ENCODE measurements at regions not wholly inside any gene's neighbourhood (a gene's known extent, or its start where the extent isn't known, plus 50 kb on each side); places are given as distances from the start of the nearest gene placed in this dataset.

DNA sequence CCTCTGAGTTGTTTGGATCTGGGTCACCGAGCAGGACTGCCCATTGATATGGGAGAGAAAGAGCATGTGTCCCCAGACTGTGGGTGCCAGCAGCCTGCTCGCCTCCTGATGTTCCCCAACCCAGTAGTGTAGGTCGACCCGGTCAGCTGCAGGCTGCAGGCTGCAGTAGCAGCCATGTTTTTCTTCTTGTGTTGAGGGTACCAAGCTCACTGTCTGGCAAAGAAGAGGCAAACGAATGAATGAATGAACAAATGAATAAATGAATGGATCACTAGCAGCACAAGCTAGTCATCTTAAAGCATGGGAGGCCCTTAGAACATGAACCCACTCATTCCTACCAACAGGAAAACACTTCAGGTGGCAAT is 293.2 kb downstream of the SOX9 start:
- no peak for DNase-seq

DNA sequence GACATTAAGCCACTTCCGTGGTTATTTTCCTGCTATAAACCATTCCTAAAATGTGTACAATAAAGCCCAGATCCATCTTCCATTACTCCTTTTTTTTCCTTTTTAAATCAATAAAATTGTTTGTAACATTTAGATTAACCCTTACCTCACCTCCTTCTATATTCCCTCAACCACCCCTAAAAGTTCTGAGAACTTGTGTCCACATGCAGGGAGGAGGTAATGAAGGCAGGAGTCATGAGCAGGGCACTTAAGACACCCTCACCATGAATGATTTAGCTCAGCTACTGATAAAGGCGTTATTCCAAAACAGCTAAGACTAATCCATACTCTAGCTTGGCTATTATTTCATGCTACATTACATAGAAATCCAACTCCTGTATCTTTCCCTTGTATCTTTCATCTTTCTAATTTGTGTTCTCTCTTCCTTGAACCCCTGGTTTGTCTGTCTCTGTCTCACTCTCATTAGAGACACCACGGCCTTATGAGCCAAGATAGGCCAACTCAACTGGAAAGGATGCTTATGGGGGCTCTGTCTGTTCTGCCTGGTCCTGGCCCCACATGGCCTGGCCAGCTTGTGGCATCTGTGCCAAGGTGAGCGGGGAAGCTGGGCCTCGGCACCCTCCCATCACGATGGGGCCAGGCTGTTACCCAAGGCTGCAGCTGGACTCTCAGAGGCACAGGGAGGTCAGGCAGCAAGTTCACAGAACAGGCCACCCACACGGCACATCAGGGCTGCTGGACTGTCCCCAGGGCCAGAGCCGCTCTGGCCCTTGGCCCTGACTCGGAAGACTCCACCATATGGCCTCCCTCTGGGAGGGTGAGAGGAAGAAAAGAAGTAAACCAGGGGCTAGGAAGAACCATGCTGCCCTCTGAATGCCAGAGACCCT is 294.4 kb downstream of the SOX9 start:
- no peak for DNase-seq

GRCh38 chr17:72416054-72416675 is 295.3 kb downstream of the SOX9 start:
- no peak for DNase-seq

DNA sequence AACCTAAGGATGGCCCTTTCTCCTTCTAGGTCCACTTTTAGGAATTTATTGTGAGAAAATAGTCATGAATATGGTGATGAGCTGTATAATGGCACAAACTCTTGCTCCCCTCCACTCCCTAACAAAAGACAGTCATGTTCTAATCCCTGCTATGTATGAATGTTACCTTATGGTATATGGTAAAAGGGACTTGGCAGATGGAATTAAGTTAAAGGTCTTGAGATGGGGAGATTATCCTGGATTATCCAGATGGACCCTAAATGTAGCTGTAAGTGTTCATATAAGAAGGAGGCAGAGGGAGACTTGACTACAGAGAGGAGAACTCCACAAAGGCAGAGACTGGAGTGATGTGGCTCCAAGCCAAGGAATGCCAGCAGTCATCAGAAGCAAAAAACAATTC is 296.1 kb downstream of the SOX9 start:
- no peak for DNase-seq

- DNase-seq = no peak
These were observed 296.8 kb downstream of the SOX9 start for GRCh38 chr17:72417627-72418026.

DNA sequence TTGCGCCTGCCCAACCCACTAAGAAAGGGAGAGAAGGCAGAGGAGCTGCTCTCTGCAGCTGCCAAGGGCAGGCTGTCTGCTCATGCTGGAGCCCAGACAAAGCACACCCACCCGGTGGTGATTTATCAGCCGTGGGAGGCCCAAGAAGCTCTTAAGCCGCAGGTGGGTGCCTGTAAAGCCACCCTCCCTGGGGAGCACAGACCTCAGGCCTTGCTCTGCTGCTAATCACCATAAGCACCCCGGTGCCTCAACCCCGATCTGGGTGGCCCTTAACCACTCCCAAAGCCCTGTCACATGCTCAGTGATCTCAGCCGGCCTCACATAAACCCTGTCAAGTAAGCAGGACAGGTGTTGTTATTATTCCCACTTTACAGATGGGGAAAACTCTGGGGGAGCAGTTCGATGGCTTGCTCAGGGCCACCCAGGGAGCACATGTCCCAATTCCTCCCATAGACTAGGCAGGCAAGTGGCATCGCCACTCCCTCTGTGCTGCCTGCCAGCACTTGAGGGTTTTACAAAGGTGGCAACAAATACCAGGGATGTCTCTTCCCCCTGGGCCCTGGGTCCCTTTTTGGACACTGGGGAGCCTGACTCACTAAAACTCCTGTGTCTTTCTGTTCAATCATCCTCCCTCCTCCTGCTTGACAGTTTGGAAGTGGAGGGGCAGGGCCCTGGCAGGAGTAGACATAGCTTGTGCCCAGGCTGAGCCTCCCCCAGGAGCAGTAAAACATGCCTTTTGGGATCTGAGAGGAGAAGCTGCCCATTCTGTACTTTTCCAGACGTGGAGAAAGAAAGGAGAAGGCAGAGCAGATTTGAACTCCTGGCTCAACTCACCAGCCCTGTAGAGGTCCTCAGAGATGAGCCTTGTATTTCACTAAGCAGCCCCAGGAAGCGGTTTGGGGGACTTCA is 299.3 kb downstream of the SOX9 start:
- no peak for DNase-seq

DNA sequence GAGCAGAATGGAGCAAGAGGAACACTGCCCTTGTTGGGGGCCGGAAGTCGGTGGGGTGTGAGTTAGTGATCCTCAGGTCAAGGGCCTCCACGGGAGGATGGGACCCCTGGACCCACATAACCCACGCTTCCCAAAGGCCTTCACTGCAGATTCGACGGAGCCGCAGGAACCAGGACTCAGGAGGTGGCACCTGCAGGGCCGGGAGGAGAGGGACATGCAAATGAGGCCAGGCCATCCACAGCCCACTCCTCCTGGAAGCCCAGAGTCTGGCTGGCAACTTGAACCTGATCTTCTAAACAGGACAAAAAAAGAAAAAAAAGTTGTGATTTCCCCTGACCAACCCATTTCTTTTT is 299.9 kb downstream of the SOX9 start:
- DNase-seq = no peak

DNA sequence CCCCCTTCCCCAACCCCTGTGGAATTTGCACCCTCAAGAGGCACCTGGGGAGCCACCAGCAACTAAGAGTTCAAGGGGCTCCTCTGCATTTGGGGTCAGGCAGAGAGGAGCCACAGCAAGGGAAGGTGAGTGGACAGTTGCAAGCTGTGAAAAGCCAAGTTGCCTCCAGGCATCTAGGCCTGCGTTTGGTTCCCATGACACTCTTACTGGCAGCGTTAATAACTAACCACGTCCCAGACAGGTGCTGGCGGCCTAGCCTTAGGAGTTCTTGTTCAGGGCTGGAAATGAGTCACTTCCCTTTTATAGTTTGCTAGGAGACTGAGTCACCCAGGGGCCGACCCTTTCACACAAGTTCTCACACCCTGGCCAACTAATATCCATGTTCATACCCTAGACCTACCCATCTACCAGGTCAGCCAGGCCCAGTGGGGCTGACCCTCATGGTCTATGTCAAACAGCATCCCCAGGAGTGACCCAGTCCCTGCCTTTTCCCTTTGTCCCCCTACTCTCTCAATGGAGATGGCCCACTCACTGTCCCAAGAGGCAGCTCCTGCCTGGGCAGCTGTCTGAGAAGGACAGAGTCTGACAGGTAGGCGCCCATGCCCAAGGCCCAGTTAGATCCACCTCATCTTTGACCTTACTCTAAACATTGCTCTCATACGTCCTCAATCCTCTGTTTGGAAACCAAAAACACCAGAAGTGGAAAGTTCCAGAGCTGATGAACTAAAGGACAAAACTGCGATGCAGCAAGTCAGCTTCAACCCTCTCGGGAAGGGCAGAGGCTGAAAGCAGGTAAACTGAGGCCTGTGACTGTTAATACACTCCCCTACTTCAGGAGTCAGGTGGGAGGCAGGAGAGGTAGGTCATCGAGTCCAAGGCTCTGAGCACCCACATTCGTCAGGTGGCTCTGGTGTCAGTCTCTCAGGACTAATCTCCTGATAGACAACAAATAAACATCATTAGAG is 300.6 kb downstream of the SOX9 start:
- peak; percentile 98 for DNase-seq

DNA sequence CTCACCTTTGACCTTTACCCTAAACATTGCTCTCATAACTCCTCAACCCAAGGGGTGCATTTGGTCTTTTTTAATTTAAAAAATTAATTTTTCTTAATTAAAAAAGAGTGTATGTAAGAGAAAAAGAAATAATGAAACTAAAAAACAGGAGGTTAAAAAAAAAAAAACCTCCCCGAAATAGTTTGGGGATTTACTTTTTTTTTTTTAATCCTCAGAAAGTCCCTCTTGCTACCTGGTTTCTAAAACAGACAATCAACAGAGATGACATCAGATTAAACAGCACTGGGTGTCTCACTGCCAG is 301.3 kb downstream of the SOX9 start:
- no peak for DNase-seq

DNA sequence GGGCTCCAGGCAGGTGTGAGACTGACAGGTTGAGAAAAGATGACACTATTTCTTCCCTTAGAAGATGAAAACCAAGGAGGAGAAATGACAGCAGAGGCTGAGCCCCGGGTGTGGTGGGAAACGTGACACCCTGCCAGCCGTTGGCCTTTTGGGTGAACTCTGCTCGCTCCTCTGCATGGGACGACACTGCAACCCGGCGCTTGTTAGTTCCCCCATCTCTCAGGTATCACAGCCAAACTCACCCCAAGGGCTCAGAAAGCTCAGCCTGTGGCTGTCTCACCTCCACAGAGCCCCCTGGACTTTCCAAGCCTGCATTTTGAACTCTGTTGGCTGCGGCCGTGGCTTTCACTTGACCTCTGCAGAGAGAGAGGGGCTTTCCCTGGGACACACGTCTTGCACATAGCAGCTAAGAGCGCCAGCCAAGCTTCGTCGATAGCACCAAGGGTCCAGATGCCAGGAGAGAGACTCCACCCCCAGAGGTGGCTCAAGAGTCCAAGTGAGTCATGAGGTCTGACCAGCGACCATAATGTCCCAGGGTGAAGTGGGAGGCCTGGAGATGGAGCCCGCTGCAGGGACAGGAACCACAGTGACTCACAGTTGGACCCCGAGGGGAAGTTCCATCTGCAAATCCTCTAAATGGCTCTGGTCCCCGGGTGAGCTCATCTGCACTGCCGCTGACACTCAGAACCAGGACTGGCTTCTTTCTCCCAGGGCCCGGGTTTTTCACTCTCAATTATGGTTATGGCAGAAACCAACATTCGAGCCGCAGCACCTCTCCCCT is 301.9 kb downstream of the SOX9 start:
- DNase-seq = peak; percentile 72

DNA sequence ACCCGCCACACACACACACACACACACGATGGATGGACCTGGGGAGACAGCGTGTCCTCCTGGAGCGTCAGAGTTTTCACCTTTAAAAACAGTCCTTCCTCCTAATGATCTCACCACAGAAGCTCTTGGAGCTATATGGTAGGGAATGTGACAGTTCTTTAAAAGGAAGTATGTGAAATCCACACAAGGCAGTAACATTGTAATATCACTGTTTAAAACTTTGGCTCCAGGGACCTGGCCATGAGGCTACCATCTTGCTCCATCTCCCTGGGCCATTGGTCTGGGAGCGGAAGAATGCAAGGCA is 302.4 kb downstream of the SOX9 start:
- no peak for DNase-seq

DNA sequence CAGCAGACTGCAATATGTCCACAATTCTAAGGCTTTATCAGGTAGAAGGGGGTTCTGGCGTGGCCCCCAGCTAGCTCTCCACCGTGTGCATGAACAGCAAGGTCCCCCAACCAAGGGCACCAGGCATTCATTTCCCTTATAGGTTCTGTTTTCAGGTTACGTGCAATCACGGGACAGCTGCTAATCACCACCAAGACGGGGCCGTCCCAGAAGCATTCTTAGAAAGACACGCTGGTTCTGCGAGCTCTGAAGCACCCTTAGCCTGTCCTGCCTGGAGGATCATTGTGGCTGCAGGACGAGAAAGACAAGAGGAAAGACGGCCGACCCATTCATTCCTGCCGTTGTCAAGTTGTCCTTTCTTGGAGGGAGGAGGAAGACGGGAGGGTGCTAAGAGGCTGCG is 302.9 kb downstream of the SOX9 start:
- DNase-seq = no peak

DNA sequence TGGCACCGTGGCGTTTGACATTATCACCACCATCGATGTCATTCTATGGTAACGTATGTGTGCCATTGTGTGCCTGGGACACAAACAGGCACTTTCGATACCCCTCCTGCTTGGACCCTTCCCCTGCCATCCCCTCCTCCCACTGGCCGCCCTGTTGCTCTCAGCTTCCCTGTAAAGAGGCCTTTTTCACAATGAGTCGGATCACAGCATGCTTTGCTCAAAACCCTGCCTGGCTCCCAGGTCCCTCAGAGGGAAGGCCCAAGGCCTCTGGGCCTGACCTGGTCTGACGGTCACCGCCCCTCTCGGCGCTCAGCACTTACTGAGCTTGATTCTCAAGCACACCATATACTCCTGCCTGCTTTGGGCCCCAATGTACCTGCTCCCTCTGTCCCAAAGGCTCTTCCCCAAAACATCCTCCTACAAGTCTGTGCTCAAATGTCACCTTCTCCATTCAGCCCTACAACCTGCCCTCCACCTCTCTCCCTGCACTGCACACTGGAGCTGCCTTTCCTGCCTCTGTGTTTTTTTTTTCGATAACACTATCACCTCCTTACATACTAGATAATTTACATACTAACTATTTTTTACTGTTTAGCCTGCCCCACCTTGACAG is 303.8 kb downstream of the SOX9 start:
- no peak for DNase-seq

DNA sequence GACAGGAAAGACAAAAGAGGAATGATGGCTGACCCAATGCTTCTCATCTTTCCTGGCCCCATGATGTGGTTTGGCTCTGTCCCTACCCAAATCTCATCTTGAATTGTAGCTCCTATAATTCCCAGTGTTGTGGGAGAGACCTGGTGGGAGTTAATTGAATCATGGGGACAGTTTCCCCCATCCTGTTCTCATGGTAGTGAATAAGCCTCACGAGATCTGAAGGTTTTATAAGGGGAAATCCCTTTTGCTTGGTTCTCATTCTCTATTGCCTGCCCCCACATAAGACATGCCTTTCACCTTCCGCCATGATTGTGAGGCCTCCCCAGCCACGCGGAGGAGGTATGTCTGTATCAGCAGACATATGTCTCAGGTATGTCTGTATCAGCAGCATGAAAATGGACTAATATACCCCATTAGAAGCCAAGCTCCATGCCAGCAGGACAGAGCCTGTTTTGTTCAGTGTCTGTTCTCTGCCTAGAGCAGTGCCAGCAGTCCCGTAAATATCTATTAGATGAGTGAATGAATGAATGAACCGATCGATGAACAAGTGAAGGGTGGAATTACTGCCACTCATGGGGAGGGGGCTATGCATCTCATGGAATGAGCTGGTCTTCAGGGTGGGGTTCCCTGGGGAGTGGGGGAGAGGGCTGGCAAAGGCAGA is 304.4 kb downstream of the SOX9 start:
- DNase-seq = no peak

GRCh38 chr17:72425794-72426168 is 305.0 kb downstream of the SOX9 start:
- DNase-seq = no peak

DNA sequence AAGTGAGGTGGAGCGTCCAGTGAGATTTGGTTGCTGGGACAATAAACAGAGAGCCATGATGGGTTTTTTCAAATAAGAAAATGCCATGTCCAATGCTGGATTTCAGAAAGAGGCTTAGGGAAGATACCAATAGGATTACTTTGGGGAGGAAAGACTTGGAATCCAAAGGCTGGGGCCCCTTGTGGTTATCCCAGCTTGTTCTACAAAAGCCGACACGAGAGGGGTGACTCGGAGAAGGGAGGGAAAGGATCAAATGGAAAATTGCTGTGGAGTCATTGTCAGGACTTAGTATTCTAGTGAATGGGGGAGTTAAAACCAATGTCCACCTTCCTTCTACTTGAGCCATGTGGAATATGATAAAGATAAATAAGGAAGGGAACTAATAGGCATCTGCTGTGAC is 305.5 kb downstream of the SOX9 start:
- peak; percentile 43 for DNase-seq

DNA sequence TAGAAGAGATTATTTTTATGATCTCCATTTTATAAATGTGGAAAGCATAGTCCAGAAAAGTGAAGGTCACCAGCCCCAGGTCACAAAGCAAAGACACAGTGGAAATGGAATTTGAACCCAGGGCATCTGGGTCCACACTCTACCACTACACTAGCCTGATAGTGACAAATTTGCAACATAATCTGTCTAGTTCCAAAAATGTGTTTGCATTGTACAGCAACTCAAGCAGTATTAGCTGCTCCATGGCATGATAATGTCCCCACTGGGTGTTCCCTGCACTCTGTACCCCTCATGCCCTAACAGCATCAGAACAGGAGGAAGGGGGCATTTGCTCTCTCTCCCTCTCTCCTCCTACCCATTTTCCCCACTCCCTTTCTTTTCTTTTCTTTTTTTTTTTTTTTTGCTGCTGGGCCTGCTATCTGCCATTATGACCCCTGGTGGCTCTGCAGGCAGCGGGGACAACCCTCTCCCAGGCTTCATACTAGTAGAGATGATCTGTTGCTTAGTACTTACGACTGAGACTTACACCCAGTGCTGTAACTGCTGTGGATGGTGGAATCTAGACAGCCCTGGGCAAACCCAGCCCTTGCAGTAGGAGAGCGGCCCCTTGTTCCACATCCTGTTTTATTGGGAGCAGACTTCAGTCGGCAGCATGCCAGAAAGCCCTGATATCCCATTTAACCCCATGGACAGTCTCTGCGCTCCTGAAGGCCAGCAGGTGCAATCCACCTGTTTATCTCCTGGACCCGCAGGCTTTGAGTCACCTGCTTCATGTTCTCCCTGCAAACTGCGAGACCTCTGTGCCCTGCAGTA is 306.3 kb downstream of the SOX9 start:
- DNase-seq = no peak

DNA sequence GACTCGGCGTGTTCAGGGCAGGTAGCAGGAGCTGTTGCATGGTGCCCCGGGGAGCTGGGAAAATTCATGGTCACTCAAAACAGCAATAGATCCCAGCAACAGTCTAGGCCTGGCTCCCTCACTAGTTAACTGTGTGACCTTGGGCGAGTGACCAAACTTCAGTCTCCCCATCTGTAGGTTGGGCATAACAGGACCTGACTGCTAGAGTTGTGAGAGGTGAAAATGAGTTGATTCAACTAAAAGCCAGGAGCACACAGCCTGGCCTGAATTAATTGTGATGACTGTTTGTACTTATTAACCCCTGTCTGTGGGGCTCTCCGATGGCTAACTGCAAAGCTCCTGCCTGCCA is 306.9 kb downstream of the SOX9 start:
- no peak for DNase-seq

DNA sequence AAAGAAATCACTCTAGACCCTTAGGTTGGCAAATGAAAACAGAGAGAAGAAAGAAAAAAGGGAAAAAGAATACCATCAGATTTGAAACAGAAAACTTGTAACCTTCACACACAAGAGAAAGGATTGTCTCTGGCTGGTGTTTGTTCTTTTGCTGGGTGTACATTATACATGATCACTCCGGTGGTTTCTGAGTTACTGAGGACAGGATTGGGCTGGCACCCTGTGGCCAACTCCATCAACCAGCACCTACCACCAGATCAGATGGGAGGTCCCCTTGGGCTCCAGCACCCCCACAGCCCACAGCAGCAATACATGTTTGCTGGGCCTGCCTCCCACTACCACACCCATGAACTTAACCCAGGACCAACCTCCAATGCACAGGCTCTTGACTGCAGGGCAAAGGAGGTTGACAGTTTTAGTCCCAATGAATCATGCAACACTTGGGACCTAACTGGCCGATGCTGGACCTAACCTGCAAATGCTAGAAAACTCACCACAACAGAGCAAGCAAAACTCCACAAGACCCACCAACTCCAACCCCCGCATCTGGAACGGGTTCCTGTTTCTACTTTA is 308.3 kb downstream of the SOX9 start:
- DNase-seq = no peak

Data from HCEC 1CT (cell line).